ENCODE measurements at regions not wholly inside any gene's neighbourhood (a gene's known extent, or its start where the extent isn't known, plus 50 kb on each side); places are given as distances from the start of the nearest gene placed in this dataset.
"Not testable (repeated sequence)": the region's sequence is repeated elsewhere in the genome, so short reads cannot be mapped to it uniquely, and the experiment has no call there.

- no peaks in the 10 kb centered on the region for H3K9me3 ChIP-seq
- H3K27ac ChIP-seq, result no peak overlapping the region
- WGBS, 2 donors, result 80 to 82% methylated on average over 9 of the region's 9 CpGs
- H3K27me3 ChIP-seq, result no peaks in the 10 kb centered on the region
- TF ChIP-seq POLR2A (IDR thresholded peaks at IDR 0.05), result no peak
- no peak for TF ChIP-seq CTCF (IDR thresholded peaks at IDR 0.05)
- no peaks in the 10 kb centered on the region for H3K4me1 ChIP-seq
- H3K4me3 ChIP-seq (replicated peaks in 1 of 3), result no peak overlapping the region
- no peaks in the 10 kb centered on the region for H3K36me3 ChIP-seq
- no peak for DNase-seq
- intact Hi-C loops (cut with DNase I), result no loop called here
Observed at GRCh38 chr21:9759972-9760371, 761.4 kb upstream of the TPTE start.

GRCh38 chr21:9760398-9761074 lies 760.8 kb upstream of the TPTE start:
- Histone ChIP-seq H3K36me3 (no peaks in the 10 kb centered on the region), H3K4me3 (replicated peaks in 1 of 3) (no peak overlapping the region), H3K27ac (no peak overlapping the region), H3K4me1 (no peaks in the 10 kb centered on the region), H3K27me3 (no peaks in the 10 kb centered on the region), H3K9me3 (no peaks in the 10 kb centered on the region)
- DNase-seq, result no peak
- intact Hi-C loops (cut with DNase I), result no loop called here
- WGBS, 2 donors, result 57 to 60% methylated on average over 5 of the region's 5 CpGs
- TF ChIP-seq POLR2A (IDR thresholded peaks at IDR 0.05) (no peak), CTCF (IDR thresholded peaks at IDR 0.05) (no peak)

GRCh38 chr21:9763306-9763705 lies 758.1 kb upstream of the TPTE start:
- Histone ChIP-seq H3K4me3 (replicated peaks in 1 of 3) (no peak overlapping the region), H3K27ac (no peak overlapping the region), H3K4me1 (no peaks in the 10 kb centered on the region), H3K36me3 (no peaks in the 10 kb centered on the region), H3K27me3 (no peaks in the 10 kb centered on the region), H3K9me3 (no peaks in the 10 kb centered on the region)
- WGBS, 2 donors, result 66 to 72% methylated on average over 3 of the region's 3 CpGs
- intact Hi-C loops (cut with DNase I), result no loop called here
- DNase-seq, result no peak
- TF ChIP-seq CTCF (IDR thresholded peaks at IDR 0.05) (no peak), POLR2A (IDR thresholded peaks at IDR 0.05) (no peak)

GRCh38 chr21:9763807-9764206 lies 757.6 kb upstream of the TPTE start:
- 57 to 60% methylated on average over 4 of the region's 4 CpGs for WGBS, 2 donors

GRCh38 chr21:9764294-9764693 lies 757.1 kb upstream of the TPTE start:
- H3K9me3 ChIP-seq; H3K36me3 ChIP-seq; H3K4me3 ChIP-seq (replicated peaks in 1 of 3); H3K27ac ChIP-seq; intact Hi-C loops (cut with DNase I); H3K4me1 ChIP-seq; H3K27me3 ChIP-seq; DNase-seq: not testable (repeated sequence)
- 68 to 70% methylated on average over 6 of the region's 6 CpGs for WGBS, 2 donors

More at GRCh38 chr21:9763807-9764206, 757.6 kb upstream of the TPTE start:
- TF ChIP-seq CTCF (IDR thresholded peaks at IDR 0.05) (no peak), POLR2A (IDR thresholded peaks at IDR 0.05) (no peak)
- Histone ChIP-seq H3K27me3 (no peaks in the 10 kb centered on the region), H3K9me3 (no peaks in the 10 kb centered on the region), H3K36me3 (no peaks in the 10 kb centered on the region), H3K27ac (no peak overlapping the region), H3K4me3 (replicated peaks in 1 of 3) (no peak overlapping the region), H3K4me1 (no peaks in the 10 kb centered on the region)
- DNase-seq, result no peak
- intact Hi-C loops (cut with DNase I), result no loop called here

- H3K9me3 ChIP-seq; DNase-seq; H3K27ac ChIP-seq; H3K4me1 ChIP-seq; H3K4me3 ChIP-seq (replicated peaks in 1 of 3); intact Hi-C loops (cut with DNase I); H3K36me3 ChIP-seq; H3K27me3 ChIP-seq: not testable (repeated sequence)
- WGBS, 2 donors, result 40% methylated on average over 1 of the region's 1 CpG
Observed at GRCh38 chr21:9765538-9765937, 755.8 kb upstream of the TPTE start.

- DNase-seq; H3K9me3 ChIP-seq; H3K36me3 ChIP-seq; H3K27ac ChIP-seq; H3K27me3 ChIP-seq; H3K4me1 ChIP-seq; H3K4me3 ChIP-seq (replicated peaks in 1 of 3); intact Hi-C loops (cut with DNase I): not testable (repeated sequence)
- 64 to 70% methylated on average over 19 of the region's 19 CpGs for WGBS, 2 donors
Observed at GRCh38 chr21:9766890-9767591, 754.3 kb upstream of the TPTE start.

Data from thyroid gland (tissue), 4 donors.